WTC11 (cell line): ENCODE measurements at regions not wholly inside any gene's neighbourhood (a gene's known extent, or its start where the extent isn't known, plus 50 kb on each side); places are given as distances from the start of the nearest gene placed in this dataset.

Experiments
- ATAC-seq: fragments of 200-7000 bp; cut with Tn5 transposase; 2 replicates; pipeline ENCODE4 v1.10.0; 2021; ENCODE audit warnings: mild to moderate bottlenecking, moderate library complexity
- CTCF ChIA-PET: fragments of 300-600 bp; sonication (Branson Sonifier 250); formaldehyde crosslinking; loops from one replicate; lab custom pipeline; 2021; ENCODE audit warnings: antibody characterized with exemption; lab: Charles Lee
- POLR2A ChIA-PET: fragments of 350-600 bp; sonication (Branson Sonifier 250); formaldehyde crosslinking; loops from one replicate; lab custom pipeline; 2021; ENCODE audit warnings: antibody characterized with exemption; lab: Charles Lee
- DNase-seq: peaks from one replicate; pipeline ENCODE4 v3.0.0; 2021; ENCODE audit warnings: low spot score
- H3K27ac Mint-ChIP-seq: 2 replicates; pipeline ENCODE4 v1.8.0; 2021; ENCODE audit warnings: mixed read lengths
- H3K27me3 Mint-ChIP-seq: 2 replicates; pipeline ENCODE4 v1.8.0; 2021; ENCODE audit warnings: low read depth, mild to moderate bottlenecking, moderate library complexity, mixed read lengths
- H3K36me3 Mint-ChIP-seq: 2 replicates; pipeline ENCODE4 v1.8.0; 2021; ENCODE audit warnings: mixed read lengths
- H3K4me1 Mint-ChIP-seq: 2 replicates; pipeline ENCODE4 v1.8.0; 2022; ENCODE audit warnings: mixed read lengths
- H3K4me3 Mint-ChIP-seq: 2 replicates; pipeline ENCODE4 v1.8.0; 2021; ENCODE audit warnings: mild to moderate bottlenecking, moderate library complexity, mixed read lengths
- H3K9me3 Mint-ChIP-seq: 2 replicates; pipeline ENCODE4 v1.8.0; 2021; ENCODE audit warnings: mixed read lengths
- CTCF ChIP-seq: fragments of 200-600 bp; IDR thresholded peaks from 2 replicates; pipeline ENCODE4 v1.8.0; 2022; ENCODE audit warnings: antibody characterized with exemption
- FOXK1 ChIP-seq: sonication (generic); formaldehyde crosslinking; IDR thresholded peaks from 2 replicates; pipeline ENCODE4 v1.8.0; 2022; ENCODE audit warnings: mild to moderate bottlenecking, moderate library complexity, missing genetic modification reagents
- GABPB1 ChIP-seq: sonication (generic); formaldehyde crosslinking; IDR thresholded peaks from 2 replicates; pipeline ENCODE4 v1.8.1; 2023; ENCODE audit warnings: mild to moderate bottlenecking, missing genetic modification reagents
- MLX ChIP-seq: sonication (generic); formaldehyde crosslinking; IDR thresholded peaks from 2 replicates; pipeline ENCODE4 v1.8.1; 2023; ENCODE audit warnings: mild to moderate bottlenecking, missing genetic modification reagents, moderate library complexity
- MYBL2 ChIP-seq: sonication (generic); formaldehyde crosslinking; IDR thresholded peaks from 2 replicates; pipeline ENCODE4 v1.8.1; 2023; ENCODE audit warnings: mild to moderate bottlenecking, moderate library complexity, missing genetic modification reagents
- NFYB ChIP-seq: sonication (generic); formaldehyde crosslinking; conservative IDR thresholded peaks from 2 replicates; pipeline ENCODE4 v1.8.0; 2022; ENCODE audit warnings: low read depth, missing genetic modification reagents
- NR2C2 ChIP-seq: sonication (generic); formaldehyde crosslinking; IDR thresholded peaks from 2 replicates; pipeline ENCODE4 v1.8.0; 2022; ENCODE audit warnings: mild to moderate bottlenecking, missing genetic modification reagents
- OVOL2 ChIP-seq: fragments of 250-450 bp; sonication (Bioruptor Pico); IDR thresholded peaks from 2 replicates; pipeline ENCODE4 v1.9.0; 2021; ENCODE audit warnings: mild to moderate bottlenecking, borderline replicate concordance
- PREB ChIP-seq: sonication (generic); formaldehyde crosslinking; IDR thresholded peaks from 2 replicates; pipeline ENCODE4 v1.8.1; 2022; ENCODE audit warnings: mild to moderate bottlenecking, missing genetic modification reagents, moderate library complexity, borderline replicate concordance
- PRRX2 ChIP-seq: fragments of 250-450 bp; sonication (Bioruptor Pico); IDR thresholded peaks from 2 replicates; pipeline ENCODE4 v1.8.0; 2021; ENCODE audit warnings: mild to moderate bottlenecking
- SMAD4 ChIP-seq: sonication (generic); formaldehyde crosslinking; IDR thresholded peaks from 2 replicates; pipeline ENCODE4 v1.8.0; 2022; ENCODE audit warnings: mild to moderate bottlenecking, missing genetic modification reagents
- TP53 ChIP-seq: sonication (generic); formaldehyde crosslinking; IDR thresholded peaks from 2 replicates; pipeline ENCODE4 v1.8.1; 2023; ENCODE audit warnings: mild to moderate bottlenecking, missing genetic modification reagents
- ZNF121 ChIP-seq: sonication (generic); formaldehyde crosslinking; IDR thresholded peaks from 2 replicates; pipeline ENCODE4 v1.8.0; 2023; ENCODE audit warnings: missing genetic modification reagents
- ZNF232 ChIP-seq: sonication (generic); formaldehyde crosslinking; IDR thresholded peaks from 2 replicates; pipeline ENCODE4 v1.8.0; 2022; ENCODE audit warnings: mild to moderate bottlenecking, missing genetic modification reagents
- ZNF281 ChIP-seq: sonication (generic); formaldehyde crosslinking; IDR thresholded peaks from 2 replicates; pipeline ENCODE4 v1.8.0; 2023; ENCODE audit warnings: mild to moderate bottlenecking, missing genetic modification reagents
- ZNF416 ChIP-seq: fragments of 250-450 bp; sonication (Bioruptor Pico); IDR thresholded peaks from 2 replicates; pipeline ENCODE4 v1.9.0; 2021; ENCODE audit warnings: mild to moderate bottlenecking, inconsistent platforms
- ZNF423 ChIP-seq: fragments of 250-450 bp; sonication (Bioruptor Pico); IDR thresholded peaks from 2 replicates; pipeline ENCODE4 v2.1.2; 2022; ENCODE audit warnings: mild to moderate bottlenecking, moderate library complexity
- ZNF532 ChIP-seq: fragments of 250-450 bp; sonication (Bioruptor Pico); IDR thresholded peaks from 2 replicates; pipeline ENCODE4 v1.9.0; 2021; ENCODE audit warnings: mild to moderate bottlenecking, borderline replicate concordance
- TF ChIP-seq, protein P1 (sequence below): sonication (generic); formaldehyde crosslinking; IDR thresholded peaks from 2 replicates; pipeline ENCODE4 v1.8.1; 2023; ENCODE audit warnings: mild to moderate bottlenecking, missing genetic modification reagents, moderate library complexity
- TF ChIP-seq, protein P2 (sequence below): sonication (generic); formaldehyde crosslinking; IDR thresholded peaks from 2 replicates; pipeline ENCODE4 v1.8.0; 2022; ENCODE audit warnings: missing genetic modification reagents

GRCh38 chrX:95645738-95646137 is 1038.9 kb upstream of the DIAPH2 start:
- Mint-ChIP-seq H3K9me3 (peaks cover 7% of the 10 kb centered on the region; the same call in 1 of the 2 replicates), H3K27ac (no peak overlapping the region), H3K36me3 (no peaks in the 10 kb centered on the region), H3K4me1 (no peaks in the 10 kb centered on the region), H3K27me3 (no peaks in the 10 kb centered on the region), H3K4me3 (no peak overlapping the region)
- no peak for ATAC-seq
- TF ChIP-seq ZNF416 (CRISPR knock-in tag) = no peak
- no peak for TF ChIP-seq OVOL2 (CRISPR knock-in tag)
- TF ChIP-seq MLX (CRISPR knock-in tag) = no peak
- no peak for TF ChIP-seq FOXK1 (CRISPR knock-in tag)
- no peak for DNase-seq
- ChIA-PET CTCF (no interaction called here), POLR2A (no interaction called here)

DNA sequence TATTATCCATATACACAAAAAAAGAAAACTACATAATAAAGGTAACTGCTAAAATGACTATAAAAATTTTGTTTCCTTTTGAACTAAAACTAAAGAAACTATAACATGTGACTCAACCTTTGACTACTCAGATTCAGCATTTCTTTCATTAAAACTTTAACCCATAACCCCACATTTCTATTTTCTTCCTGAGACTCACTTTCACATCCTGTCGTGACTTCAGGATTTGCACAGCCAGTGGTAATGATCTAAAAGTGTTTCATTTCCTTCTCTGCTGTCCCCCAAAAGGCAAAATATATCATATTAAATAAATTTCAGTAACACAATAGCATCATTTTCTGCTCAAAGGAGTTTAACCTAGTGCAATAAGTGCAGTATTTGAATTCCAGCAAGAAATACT is 1022.4 kb upstream of the DIAPH2 start:
- H3K27me3 Mint-ChIP-seq = no peaks in the 10 kb centered on the region
- DNase-seq (no peak), ATAC-seq (no peak)
- H3K4me1 Mint-ChIP-seq = no peaks in the 10 kb centered on the region
- H3K36me3 Mint-ChIP-seq = peaks cover 3% of the 10 kb centered on the region; the same call in 1 of the 2 replicates
- ChIA-PET POLR2A (no interaction called here), CTCF (no interaction called here)
- H3K27ac Mint-ChIP-seq = no peak overlapping the region
- TF ChIP-seq FOXK1 (CRISPR knock-in tag) (no peak), ZNF121 (CRISPR knock-in tag) (no peak), GABPB1 (CRISPR knock-in tag) (no peak), NFYB (CRISPR knock-in tag) (no peak), PREB (no peak), NR2C2 (no peak), SMAD4 (CRISPR knock-in tag) (no peak), ZNF281 (CRISPR knock-in tag) (no peak), PRRX2 (no peak), ZNF232 (no peak), MYBL2 (CRISPR knock-in tag) (no peak), ZNF423 (CRISPR knock-in tag) (no peak), TP53 (no peak), ZNF532 (CRISPR knock-in tag) (no peak), CTCF (no peak)
- TF ChIP-seq, protein P1, sequence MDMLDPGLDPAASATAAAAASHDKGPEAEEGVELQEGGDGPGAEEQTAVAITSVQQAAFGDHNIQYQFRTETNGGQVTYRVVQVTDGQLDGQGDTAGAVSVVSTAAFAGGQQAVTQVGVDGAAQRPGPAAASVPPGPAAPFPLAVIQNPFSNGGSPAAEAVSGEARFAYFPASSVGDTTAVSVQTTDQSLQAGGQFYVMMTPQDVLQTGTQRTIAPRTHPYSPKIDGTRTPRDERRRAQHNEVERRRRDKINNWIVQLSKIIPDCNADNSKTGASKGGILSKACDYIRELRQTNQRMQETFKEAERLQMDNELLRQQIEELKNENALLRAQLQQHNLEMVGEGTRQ (CRISPR knock-in tag) = no peak
- TF ChIP-seq, protein P2, sequence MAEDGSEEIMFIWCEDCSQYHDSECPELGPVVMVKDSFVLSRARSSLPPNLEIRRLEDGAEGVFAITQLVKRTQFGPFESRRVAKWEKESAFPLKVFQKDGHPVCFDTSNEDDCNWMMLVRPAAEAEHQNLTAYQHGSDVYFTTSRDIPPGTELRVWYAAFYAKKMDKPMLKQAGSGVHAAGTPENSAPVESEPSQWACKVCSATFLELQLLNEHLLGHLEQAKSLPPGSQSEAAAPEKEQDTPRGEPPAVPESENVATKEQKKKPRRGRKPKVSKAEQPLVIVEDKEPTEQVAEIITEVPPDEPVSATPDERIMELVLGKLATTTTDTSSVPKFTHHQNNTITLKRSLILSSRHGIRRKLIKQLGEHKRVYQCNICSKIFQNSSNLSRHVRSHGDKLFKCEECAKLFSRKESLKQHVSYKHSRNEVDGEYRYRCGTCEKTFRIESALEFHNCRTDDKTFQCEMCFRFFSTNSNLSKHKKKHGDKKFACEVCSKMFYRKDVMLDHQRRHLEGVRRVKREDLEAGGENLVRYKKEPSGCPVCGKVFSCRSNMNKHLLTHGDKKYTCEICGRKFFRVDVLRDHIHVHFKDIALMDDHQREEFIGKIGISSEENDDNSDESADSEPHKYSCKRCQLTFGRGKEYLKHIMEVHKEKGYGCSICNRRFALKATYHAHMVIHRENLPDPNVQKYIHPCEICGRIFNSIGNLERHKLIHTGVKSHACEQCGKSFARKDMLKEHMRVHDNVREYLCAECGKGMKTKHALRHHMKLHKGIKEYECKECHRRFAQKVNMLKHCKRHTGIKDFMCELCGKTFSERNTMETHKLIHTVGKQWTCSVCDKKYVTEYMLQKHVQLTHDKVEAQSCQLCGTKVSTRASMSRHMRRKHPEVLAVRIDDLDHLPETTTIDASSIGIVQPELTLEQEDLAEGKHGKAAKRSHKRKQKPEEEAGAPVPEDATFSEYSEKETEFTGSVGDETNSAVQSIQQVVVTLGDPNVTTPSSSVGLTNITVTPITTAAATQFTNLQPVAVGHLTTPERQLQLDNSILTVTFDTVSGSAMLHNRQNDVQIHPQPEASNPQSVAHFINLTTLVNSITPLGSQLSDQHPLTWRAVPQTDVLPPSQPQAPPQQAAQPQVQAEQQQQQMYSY (CRISPR knock-in tag) = no peak
- TF ChIP-seq, all 79 proteins: peak for 0
- Mint-ChIP-seq H3K9me3 (peaks cover 14% of the 10 kb centered on the region), H3K4me3 (no peak overlapping the region)
